ENCODE measurements at regions not wholly inside any gene's neighbourhood (a gene's known extent, or its start where the extent isn't known, plus 50 kb on each side); places are given as distances from the start of the nearest gene placed in this dataset.

DNA sequence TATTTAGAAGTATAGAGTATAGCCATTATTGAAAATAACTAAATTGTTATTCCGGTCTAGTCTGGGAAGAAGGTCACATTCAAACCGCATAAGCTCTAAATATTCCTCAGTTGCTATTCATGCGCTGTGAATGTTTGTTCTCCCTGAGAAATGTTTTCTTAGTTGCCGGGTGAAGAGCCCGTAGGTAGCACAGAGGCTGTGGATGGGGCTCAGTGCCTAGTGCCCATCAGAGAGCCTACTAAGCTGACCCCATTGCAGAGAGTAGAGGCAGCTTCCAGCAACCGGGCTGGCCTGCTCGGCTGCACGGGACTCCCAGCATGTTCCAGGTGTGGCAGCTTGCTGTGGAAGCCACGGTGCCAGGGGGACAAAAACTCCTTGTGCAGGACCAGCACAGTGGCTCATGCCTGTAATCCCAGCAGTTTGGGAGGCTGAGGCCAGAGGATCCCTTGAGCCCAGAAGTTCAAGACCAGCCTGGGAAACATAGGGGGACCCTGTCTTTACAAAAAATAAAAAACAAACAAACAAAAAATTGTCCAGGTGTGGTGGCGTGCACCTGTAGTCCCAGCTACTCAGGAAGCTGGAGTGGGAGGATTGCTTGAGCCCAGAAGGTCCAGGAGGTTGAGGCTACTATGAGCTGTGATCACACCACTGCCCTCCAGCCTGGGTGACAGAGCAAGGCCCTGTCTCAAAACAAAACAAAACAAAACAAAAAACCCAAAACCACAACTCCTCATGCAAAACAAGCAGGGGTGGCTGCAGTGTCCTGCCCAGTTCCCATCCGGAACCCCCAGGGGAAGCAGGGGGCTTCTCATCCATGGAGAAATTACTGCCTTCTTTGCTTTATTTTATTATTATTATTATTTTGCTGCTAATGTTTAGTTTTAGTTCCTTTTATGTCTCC lies 82.5 kb downstream of the KCTD15 start:
- no peak for DNase-seq (ENCODE audit: low read depth in 1 of 2, low spot score in 1 of 2)
- no peak overlapping the region for H3K4me3 ChIP-seq (replicated peaks; ENCODE audit: insufficient read depth, low read length)
- peaks cover 2% of the 10 kb centered on the region for H3K27me3 ChIP-seq (ENCODE audit: insufficient read depth, poor library complexity, severe bottlenecking)
- TF ChIP-seq SPI1 (IDR thresholded peaks at IDR 0.05; ENCODE audit: borderline replicate concordance, low read depth) (no peak), POLR2AphosphoS5 (IDR thresholded peaks at IDR 0.05; ENCODE audit: low read depth) (no peak), GABPA (IDR thresholded peaks at IDR 0.05; ENCODE audit: low read depth) (no peak)
- TF ChIP-seq, protein P1, sequence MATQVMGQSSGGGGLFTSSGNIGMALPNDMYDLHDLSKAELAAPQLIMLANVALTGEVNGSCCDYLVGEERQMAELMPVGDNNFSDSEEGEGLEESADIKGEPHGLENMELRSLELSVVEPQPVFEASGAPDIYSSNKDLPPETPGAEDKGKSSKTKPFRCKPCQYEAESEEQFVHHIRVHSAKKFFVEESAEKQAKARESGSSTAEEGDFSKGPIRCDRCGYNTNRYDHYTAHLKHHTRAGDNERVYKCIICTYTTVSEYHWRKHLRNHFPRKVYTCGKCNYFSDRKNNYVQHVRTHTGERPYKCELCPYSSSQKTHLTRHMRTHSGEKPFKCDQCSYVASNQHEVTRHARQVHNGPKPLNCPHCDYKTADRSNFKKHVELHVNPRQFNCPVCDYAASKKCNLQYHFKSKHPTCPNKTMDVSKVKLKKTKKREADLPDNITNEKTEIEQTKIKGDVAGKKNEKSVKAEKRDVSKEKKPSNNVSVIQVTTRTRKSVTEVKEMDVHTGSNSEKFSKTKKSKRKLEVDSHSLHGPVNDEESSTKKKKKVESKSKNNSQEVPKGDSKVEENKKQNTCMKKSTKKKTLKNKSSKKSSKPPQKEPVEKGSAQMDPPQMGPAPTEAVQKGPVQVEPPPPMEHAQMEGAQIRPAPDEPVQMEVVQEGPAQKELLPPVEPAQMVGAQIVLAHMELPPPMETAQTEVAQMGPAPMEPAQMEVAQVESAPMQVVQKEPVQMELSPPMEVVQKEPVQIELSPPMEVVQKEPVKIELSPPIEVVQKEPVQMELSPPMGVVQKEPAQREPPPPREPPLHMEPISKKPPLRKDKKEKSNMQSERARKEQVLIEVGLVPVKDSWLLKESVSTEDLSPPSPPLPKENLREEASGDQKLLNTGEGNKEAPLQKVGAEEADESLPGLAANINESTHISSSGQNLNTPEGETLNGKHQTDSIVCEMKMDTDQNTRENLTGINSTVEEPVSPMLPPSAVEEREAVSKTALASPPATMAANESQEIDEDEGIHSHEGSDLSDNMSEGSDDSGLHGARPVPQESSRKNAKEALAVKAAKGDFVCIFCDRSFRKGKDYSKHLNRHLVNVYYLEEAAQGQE (IDR thresholded peaks at IDR 0.05; ENCODE audit: insufficient replicate concordance, low read depth) = no peak
- TF ChIP-seq, protein P2, sequence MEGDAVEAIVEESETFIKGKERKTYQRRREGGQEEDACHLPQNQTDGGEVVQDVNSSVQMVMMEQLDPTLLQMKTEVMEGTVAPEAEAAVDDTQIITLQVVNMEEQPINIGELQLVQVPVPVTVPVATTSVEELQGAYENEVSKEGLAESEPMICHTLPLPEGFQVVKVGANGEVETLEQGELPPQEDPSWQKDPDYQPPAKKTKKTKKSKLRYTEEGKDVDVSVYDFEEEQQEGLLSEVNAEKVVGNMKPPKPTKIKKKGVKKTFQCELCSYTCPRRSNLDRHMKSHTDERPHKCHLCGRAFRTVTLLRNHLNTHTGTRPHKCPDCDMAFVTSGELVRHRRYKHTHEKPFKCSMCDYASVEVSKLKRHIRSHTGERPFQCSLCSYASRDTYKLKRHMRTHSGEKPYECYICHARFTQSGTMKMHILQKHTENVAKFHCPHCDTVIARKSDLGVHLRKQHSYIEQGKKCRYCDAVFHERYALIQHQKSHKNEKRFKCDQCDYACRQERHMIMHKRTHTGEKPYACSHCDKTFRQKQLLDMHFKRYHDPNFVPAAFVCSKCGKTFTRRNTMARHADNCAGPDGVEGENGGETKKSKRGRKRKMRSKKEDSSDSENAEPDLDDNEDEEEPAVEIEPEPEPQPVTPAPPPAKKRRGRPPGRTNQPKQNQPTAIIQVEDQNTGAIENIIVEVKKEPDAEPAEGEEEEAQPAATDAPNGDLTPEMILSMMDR (IDR thresholded peaks at IDR 0.05; ENCODE audit: insufficient read depth, low read length) = no peak
- no peak overlapping the region for H3K27ac ChIP-seq (replicated peaks)

DNA sequence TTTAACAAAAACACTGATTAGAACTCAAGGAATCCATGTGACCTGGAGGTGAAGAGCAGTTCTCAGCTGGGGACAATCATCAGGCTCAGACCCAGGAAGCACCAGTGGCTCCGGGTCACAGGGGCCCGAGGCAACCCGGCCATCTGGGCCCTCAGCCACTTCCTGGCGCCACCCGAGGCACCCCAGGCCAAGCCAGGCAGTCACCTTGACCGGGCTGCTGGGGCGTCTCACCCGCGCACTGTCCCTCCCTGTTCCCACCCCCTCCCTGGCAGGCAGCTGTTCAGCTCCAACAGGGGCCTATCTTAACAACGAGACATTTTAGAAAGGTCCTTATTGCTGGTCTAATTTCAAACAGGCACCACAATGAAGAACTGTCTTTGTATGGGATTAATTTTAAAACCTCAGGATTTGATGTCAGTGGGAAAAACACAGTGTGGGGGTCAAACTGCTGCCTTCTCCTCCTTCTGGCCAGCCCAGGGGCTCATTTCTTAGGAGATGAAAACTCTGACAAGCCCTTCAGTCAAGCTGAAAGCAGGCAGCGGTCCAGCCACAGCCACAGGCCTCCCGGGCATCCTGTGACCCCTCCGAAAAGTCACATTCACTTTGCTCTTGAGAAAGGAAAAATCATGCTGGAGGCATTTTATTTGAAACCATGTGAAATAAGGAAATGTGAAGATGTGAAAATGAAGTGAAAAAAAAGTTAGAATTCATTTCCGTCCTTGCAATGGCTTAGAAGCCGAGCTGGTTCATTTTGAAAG lies 83.3 kb downstream of the KCTD15 start:
- DNase-seq (ENCODE audit: low read depth in 1 of 2, low spot score in 1 of 2) = no peak
- no peak for TF ChIP-seq POLR2AphosphoS5 (IDR thresholded peaks at IDR 0.05; ENCODE audit: low read depth)
- TF ChIP-seq SPI1 (IDR thresholded peaks at IDR 0.05; ENCODE audit: borderline replicate concordance, low read depth) = no peak
- TF ChIP-seq, protein P1 (IDR thresholded peaks at IDR 0.05; ENCODE audit: insufficient replicate concordance, low read depth) = no peak
- TF ChIP-seq, protein P2 (IDR thresholded peaks at IDR 0.05; ENCODE audit: insufficient read depth, low read length) = no peak
- TF ChIP-seq GABPA (IDR thresholded peaks at IDR 0.05; ENCODE audit: low read depth) = no peak
- H3K27me3 ChIP-seq (ENCODE audit: insufficient read depth, poor library complexity, severe bottlenecking) = peaks cover 2% of the 10 kb centered on the region
- H3K4me3 ChIP-seq (replicated peaks; ENCODE audit: insufficient read depth, low read length) = no peak overlapping the region
- H3K27ac ChIP-seq (replicated peaks) = no peak overlapping the region

DNA sequence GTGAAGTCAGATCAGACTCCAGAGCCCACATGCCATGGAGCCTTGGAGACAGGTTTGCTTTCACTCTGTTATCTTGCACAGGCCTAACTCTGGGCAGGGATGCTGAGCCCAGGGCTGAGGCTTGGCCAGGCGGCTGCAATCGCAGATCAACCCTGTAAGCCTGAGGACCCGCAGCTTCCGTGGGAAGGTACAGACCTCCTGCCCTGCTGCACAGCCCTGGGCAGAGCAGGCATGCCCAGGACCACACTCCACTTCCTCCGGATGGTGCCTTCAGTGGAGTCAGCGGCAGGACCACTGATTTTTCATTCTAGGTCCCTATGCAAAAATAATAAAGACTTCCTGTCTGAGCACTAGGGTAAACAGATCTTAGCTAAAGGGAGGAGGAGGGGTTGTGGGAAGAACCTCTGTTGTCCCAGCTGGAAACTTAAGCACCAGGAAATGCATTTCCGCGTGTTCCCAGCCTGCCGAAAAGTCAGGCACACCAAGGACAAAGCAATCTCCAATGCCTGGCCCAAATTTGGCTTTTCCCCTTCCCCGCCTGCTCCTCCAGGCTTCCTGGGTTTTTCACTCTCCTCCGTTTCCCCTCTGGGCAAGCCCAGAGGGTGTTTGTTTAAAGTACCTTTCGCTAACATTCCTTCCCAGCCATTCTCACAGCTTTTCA lies 87.3 kb downstream of the KCTD15 start:
- TF ChIP-seq GABPA (IDR thresholded peaks at IDR 0.05; ENCODE audit: low read depth) (no peak), SPI1 (IDR thresholded peaks at IDR 0.05; ENCODE audit: borderline replicate concordance, low read depth) (no peak), POLR2AphosphoS5 (IDR thresholded peaks at IDR 0.05; ENCODE audit: low read depth) (no peak)
- TF ChIP-seq, protein P1 (IDR thresholded peaks at IDR 0.05; ENCODE audit: insufficient replicate concordance, low read depth) = no peak
- TF ChIP-seq, protein P2 (IDR thresholded peaks at IDR 0.05; ENCODE audit: insufficient read depth, low read length) = no peak
- Histone ChIP-seq H3K27me3 (ENCODE audit: insufficient read depth, poor library complexity, severe bottlenecking) (peaks cover 2% of the 10 kb centered on the region), H3K4me3 (replicated peaks; ENCODE audit: insufficient read depth, low read length) (no peak overlapping the region), H3K27ac (replicated peaks) (no peak overlapping the region)
- DNase-seq (ENCODE audit: low read depth in 1 of 2, low spot score in 1 of 2) = no peak

Measured in HL-60 (cell line).